ENCODE measurements at regions not wholly inside any gene's neighbourhood (a gene's known extent, or its start where the extent isn't known, plus 50 kb on each side); places are given as distances from the start of the nearest gene placed in this dataset.

DNA sequence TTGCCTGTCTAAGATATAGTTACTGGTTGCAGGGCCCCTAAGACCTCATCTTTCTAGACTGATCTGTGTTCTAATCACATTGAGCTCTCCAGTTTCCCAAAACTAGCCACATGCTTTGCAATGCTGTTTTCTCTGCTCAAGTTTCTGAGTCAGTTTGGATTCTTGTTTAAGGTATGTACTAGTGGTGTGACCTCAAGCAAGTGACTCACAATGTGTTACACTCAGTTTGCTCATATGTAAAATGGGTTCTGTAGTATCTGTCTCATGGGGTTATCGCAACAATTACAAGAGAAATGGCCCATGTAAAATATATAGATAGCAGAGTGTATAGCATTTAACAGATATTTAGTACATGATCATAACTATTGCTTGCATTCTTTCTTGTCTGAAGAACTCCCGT lies 153.1 kb upstream of the ELL2 start:
- H3K4me1 ChIP-seq, result peaks cover 12 to 76% (median 68%) of the 10 kb centered on the region in 4 donors
- no peak for DNase-seq
- H3K27ac ChIP-seq, result peak overlapping the region; percentile 61 to 81 (median 76)
- no peaks in the 10 kb centered on the region for H3K27me3 ChIP-seq
- H3K9me3 ChIP-seq, result no peaks in the 10 kb centered on the region
- WGBS, 5 donors, result 77 to 90% (median 86%) methylated on average over 2 of the region's 2 CpGs
- no peak overlapping the region for H3K4me3 ChIP-seq
- TF ChIP-seq, protein P1, sequence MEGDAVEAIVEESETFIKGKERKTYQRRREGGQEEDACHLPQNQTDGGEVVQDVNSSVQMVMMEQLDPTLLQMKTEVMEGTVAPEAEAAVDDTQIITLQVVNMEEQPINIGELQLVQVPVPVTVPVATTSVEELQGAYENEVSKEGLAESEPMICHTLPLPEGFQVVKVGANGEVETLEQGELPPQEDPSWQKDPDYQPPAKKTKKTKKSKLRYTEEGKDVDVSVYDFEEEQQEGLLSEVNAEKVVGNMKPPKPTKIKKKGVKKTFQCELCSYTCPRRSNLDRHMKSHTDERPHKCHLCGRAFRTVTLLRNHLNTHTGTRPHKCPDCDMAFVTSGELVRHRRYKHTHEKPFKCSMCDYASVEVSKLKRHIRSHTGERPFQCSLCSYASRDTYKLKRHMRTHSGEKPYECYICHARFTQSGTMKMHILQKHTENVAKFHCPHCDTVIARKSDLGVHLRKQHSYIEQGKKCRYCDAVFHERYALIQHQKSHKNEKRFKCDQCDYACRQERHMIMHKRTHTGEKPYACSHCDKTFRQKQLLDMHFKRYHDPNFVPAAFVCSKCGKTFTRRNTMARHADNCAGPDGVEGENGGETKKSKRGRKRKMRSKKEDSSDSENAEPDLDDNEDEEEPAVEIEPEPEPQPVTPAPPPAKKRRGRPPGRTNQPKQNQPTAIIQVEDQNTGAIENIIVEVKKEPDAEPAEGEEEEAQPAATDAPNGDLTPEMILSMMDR (IDR thresholded peaks at IDR 0.05), result no peak
- TF ChIP-seq POLR2AphosphoS5 (IDR thresholded peaks at IDR 0.05), result no peak
- TF ChIP-seq EP300 (IDR thresholded peaks at IDR 0.05), result no peak
- H3K36me3 ChIP-seq, result no peaks in the 10 kb centered on the region
- intact Hi-C loops (cut with DNase I; ENCODE audit: low total_unique reads), result no loop called here

GRCh38 chr5:96113170-96113939 lies 151.7 kb upstream of the ELL2 start:
- WGBS, 5 donors, result 31 to 41% (median 33%) methylated on average over 2 of the region's 2 CpGs
- Histone ChIP-seq H3K4me3 (peak overlapping the region in 1 of 4 donors; percentile 11), H3K9me3 (no peaks in the 10 kb centered on the region), H3K4me1 (peaks cover 4 to 71% (median 60%) of the 10 kb centered on the region in 4 donors), H3K36me3 (no peaks in the 10 kb centered on the region), H3K27me3 (no peaks in the 10 kb centered on the region), H3K27ac (peak overlapping the region; percentile 61 to 81 (median 76))
- TF ChIP-seq POLR2A (IDR thresholded peaks at IDR 0.05) (no peak), POLR2AphosphoS5 (IDR thresholded peaks at IDR 0.05) (peak in 1 of 3 donors; percentile 26)
- DNase-seq, result peak in 1 of 2 donors; percentile 46
- intact Hi-C loops (cut with DNase I; ENCODE audit: low total_unique reads), result no loop called here

GRCh38 chr5:96112703-96113102 lies 151.1 kb upstream of the ELL2 start:
- TF ChIP-seq, protein P1 (IDR thresholded peaks at IDR 0.05), result no peak
- TF ChIP-seq EP300 (IDR thresholded peaks at IDR 0.05) (no peak), POLR2AphosphoS5 (IDR thresholded peaks at IDR 0.05) (no peak), POLR2A (IDR thresholded peaks at IDR 0.05) (no peak)
- WGBS, 5 donors, result 68 to 88% (median 81%) methylated on average over 2 of the region's 2 CpGs
- intact Hi-C loops (cut with DNase I; ENCODE audit: low total_unique reads), result no loop called here
- no peaks in the 10 kb centered on the region for H3K9me3 ChIP-seq
- no peaks in the 10 kb centered on the region for H3K36me3 ChIP-seq
- peaks cover 0 to 64% (median 56%) of the 10 kb centered on the region in 4 donors for H3K4me1 ChIP-seq
- no peaks in the 10 kb centered on the region for H3K27me3 ChIP-seq
- no peak for DNase-seq
- peak overlapping the region; percentile 61 to 81 (median 66) for H3K27ac ChIP-seq
- H3K4me3 ChIP-seq, result no peak overlapping the region

- no peak for TF ChIP-seq POLR2A (IDR thresholded peaks at IDR 0.05)
- no peak for TF ChIP-seq EP300 (IDR thresholded peaks at IDR 0.05)
- TF ChIP-seq POLR2AphosphoS5 (IDR thresholded peaks at IDR 0.05), result no peak
- TF ChIP-seq, protein P1 (IDR thresholded peaks at IDR 0.05), result no peak
- intact Hi-C loops (cut with DNase I; ENCODE audit: low total_unique reads), result no loop called here
These were observed 150.5 kb upstream of the ELL2 start for GRCh38 chr5:96112123-96112670.

More at GRCh38 chr5:96112123-96112670, 150.5 kb upstream of the ELL2 start:
- no peaks in the 10 kb centered on the region for H3K27me3 ChIP-seq
- no peaks in the 10 kb centered on the region for H3K36me3 ChIP-seq
- no peaks in the 10 kb centered on the region for H3K9me3 ChIP-seq
- peaks cover 0 to 59% (median 52%) of the 10 kb centered on the region in 4 donors for H3K4me1 ChIP-seq
- H3K27ac ChIP-seq, result peak overlapping the region in 3 of 5 donors; percentile 66 to 81 (median 76)
- no peak overlapping the region for H3K4me3 ChIP-seq
- DNase-seq, result no peak
- WGBS, 5 donors, result 66 to 96% (median 86%) methylated on average over 1 of the region's 1 CpG

All from stomach (tissue), 8 donors.